ENCODE measurements at regions not wholly inside any gene's neighbourhood (a gene's known extent, or its start where the extent isn't known, plus 50 kb on each side); places are given as distances from the start of the nearest gene placed in this dataset.
"Not testable (repeated sequence)": the region's sequence is repeated elsewhere in the genome, so short reads cannot be mapped to it uniquely, and the experiment has no call there.

GRCh38 chr3:162538906-162539305 is 1042.3 kb downstream of the OTOL1 start:
- DNase-seq (ENCODE audit: low spot score), result no peak

- DNase-seq (ENCODE audit: low spot score), result no peak
Observed at GRCh38 chr3:162540421-162540820, 1043.8 kb downstream of the OTOL1 start.

- no peak for DNase-seq (ENCODE audit: low spot score)
Observed at GRCh38 chr3:162541923-162542322, 1045.3 kb downstream of the OTOL1 start.

- DNase-seq (ENCODE audit: low spot score), result no peak
Observed at GRCh38 chr3:162544246-162544645, 1047.6 kb downstream of the OTOL1 start.

GRCh38 chr3:162546910-162547309 is 1050.3 kb downstream of the OTOL1 start:
- no peak for DNase-seq (ENCODE audit: low spot score)

- DNase-seq (ENCODE audit: low spot score), result no peak
Observed at GRCh38 chr3:162547321-162547720, 1050.7 kb downstream of the OTOL1 start.

- DNase-seq (ENCODE audit: low spot score), result no peak
Observed at GRCh38 chr3:162555761-162556160, 1059.2 kb downstream of the OTOL1 start.

- no peak for DNase-seq (ENCODE audit: low spot score)
Observed at GRCh38 chr3:162558016-162558415, 1061.4 kb downstream of the OTOL1 start.

- no peak for DNase-seq (ENCODE audit: low spot score)
Observed at GRCh38 chr3:162568706-162569105, 1072.1 kb downstream of the OTOL1 start.

- no peak for DNase-seq (ENCODE audit: low spot score)
Observed at GRCh38 chr3:162569314-162569713, 1072.7 kb downstream of the OTOL1 start.

GRCh38 chr3:162584986-162585385 is 1088.4 kb downstream of the OTOL1 start:
- DNase-seq (ENCODE audit: low spot score), result no peak

- DNase-seq (ENCODE audit: low spot score), result no peak
Observed at GRCh38 chr3:162586591-162586990, 1090.0 kb downstream of the OTOL1 start.

GRCh38 chr3:162597226-162597625 is 1100.6 kb downstream of the OTOL1 start:
- no peak for DNase-seq (ENCODE audit: low spot score)

GRCh38 chr3:162598500-162598899 is 1101.9 kb downstream of the OTOL1 start:
- not testable (repeated sequence) for DNase-seq (ENCODE audit: low spot score)

- not testable (repeated sequence) for DNase-seq (ENCODE audit: low spot score)
Observed at GRCh38 chr3:162599742-162600141, 1103.1 kb downstream of the OTOL1 start.

- DNase-seq (ENCODE audit: low spot score), result no peak
Observed at GRCh38 chr3:162601101-162601670, 1104.6 kb downstream of the OTOL1 start.

GRCh38 chr3:162602619-162603018 is 1106.0 kb downstream of the OTOL1 start:
- DNase-seq (ENCODE audit: low spot score), result no peak

- no peak for DNase-seq (ENCODE audit: low spot score)
Observed at GRCh38 chr3:162605651-162606204, 1109.1 kb downstream of the OTOL1 start.

GRCh38 chr3:162610261-162610660 is 1113.7 kb downstream of the OTOL1 start:
- DNase-seq (ENCODE audit: low spot score), result no peak

- DNase-seq (ENCODE audit: low spot score), result no peak
Observed at GRCh38 chr3:162612991-162613390, 1116.4 kb downstream of the OTOL1 start.

GRCh38 chr3:162626172-162626571 is 1129.6 kb downstream of the OTOL1 start:
- DNase-seq (ENCODE audit: low spot score), result no peak

- no peak for DNase-seq (ENCODE audit: low spot score)
Observed at GRCh38 chr3:162628531-162628930, 1131.9 kb downstream of the OTOL1 start.

- no peak for DNase-seq (ENCODE audit: low spot score)
Observed at GRCh38 chr3:162629372-162629771, 1132.8 kb downstream of the OTOL1 start.

GRCh38 chr3:162632672-162633071 is 1136.1 kb downstream of the OTOL1 start:
- no peak for DNase-seq (ENCODE audit: low spot score)

Measured in hematopoietic multipotent progenitor cell treated with erythropoietin and hydrocortisone succinate and interleukin-3 and kit ligand, for 17 days (in vitro differentiated cells).